GM23338 (cell line): ENCODE measurements at regions not wholly inside any gene's neighbourhood (a gene's known extent, or its start where the extent isn't known, plus 50 kb on each side); places are given as distances from the start of the nearest gene placed in this dataset.
A peak's percentile ranks its signal among the peaks of the same experiment; 100 is the strongest.

ENCODE experiments used
- ATAC-seq: fragments of 200-7000 bp; cut with Tn5 transposase; 3 replicates; pipeline ENCODE4 v1.9.1; 2020
- DNase-seq: peaks from one replicate; pipeline ENCODE4 v3.0.0-alpha.2; 2015; ENCODE audit warnings: low spot score
- H2AFZ ChIP-seq: fragments of 200-600 bp; sonication (generic); 2 replicates; pipeline ENCODE4 v1.8.0; 2016; ENCODE audit warnings: antibody characterized with exemption, mild to moderate bottlenecking, moderate library complexity
- H3F3A ChIP-seq: fragments of 200-600 bp; sonication (generic); replicated peaks from 2 replicates; pipeline ENCODE4 v1.8.0; 2017; ENCODE audit warnings: antibody characterized with exemption, mixed run types, low read depth
- H3K27ac ChIP-seq: fragments of 200-600 bp; sonication (generic); 2 replicates; pipeline ENCODE4 v1.6.1; 2016; ENCODE audit warnings: low read depth
- H3K27me3 ChIP-seq: fragments of 200-600 bp; sonication (generic); 2 replicates; pipeline ENCODE4 v1.8.0; 2016; ENCODE audit warnings: mild to moderate bottlenecking, mixed run types, moderate library complexity; ENCODE audit not compliant: insufficient read depth
- H3K36me3 ChIP-seq: fragments of 200-600 bp; sonication (generic); 2 replicates; pipeline ENCODE4 v1.8.0; 2016; ENCODE audit warnings: mild to moderate bottlenecking; ENCODE audit not compliant: insufficient read depth
- H3K4me1 ChIP-seq: fragments of 200-600 bp; sonication (generic); 2 replicates; pipeline ENCODE4 v1.8.0; 2016; ENCODE audit warnings: mild to moderate bottlenecking, moderate library complexity; ENCODE audit not compliant: insufficient read depth
- H3K4me2 ChIP-seq: fragments of 200-600 bp; sonication (generic); 2 replicates; pipeline ENCODE4 v1.7.1; 2017; ENCODE audit warnings: mixed run types
- H3K4me3 ChIP-seq: fragments of 200-600 bp; sonication (generic); 2 replicates; pipeline ENCODE4 v1.6.1; 2016; ENCODE audit warnings: mixed run types
- H3K79me2 ChIP-seq: fragments of 200-600 bp; sonication (generic); replicated peaks from 2 replicates; pipeline ENCODE4 v1.8.0; 2017; ENCODE audit warnings: mild to moderate bottlenecking; ENCODE audit not compliant: insufficient read depth
- H3K9me2 ChIP-seq: fragments of 200-600 bp; sonication (generic); 2 replicates; pipeline ENCODE4 v1.8.0; 2017; ENCODE audit not compliant: insufficient read depth
- H4K20me1 ChIP-seq: fragments of 200-600 bp; sonication (generic); replicated peaks from 2 replicates; pipeline ENCODE4 v1.8.0; 2017; ENCODE audit warnings: mild to moderate bottlenecking; ENCODE audit not compliant: insufficient read depth
- H3K27ac Mint-ChIP-seq: 2 replicates; pipeline ENCODE4 v1.8.0; 2020; ENCODE audit warnings: inconsistent platforms, mild to moderate bottlenecking, moderate library complexity, mixed read lengths
- H3K27me3 Mint-ChIP-seq: 3 replicates; pipeline ENCODE4 v1.8.0; 2022; ENCODE audit warnings: low read depth, mild to moderate bottlenecking, moderate library complexity, mixed read lengths, inconsistent platforms; ENCODE audit not compliant: insufficient read depth, poor library complexity
- H3K36me3 Mint-ChIP-seq: 3 replicates; pipeline ENCODE4 v1.8.0; 2021; ENCODE audit warnings: low read depth, mild to moderate bottlenecking, inconsistent platforms, moderate library complexity, mixed read lengths
- H3K4me1 Mint-ChIP-seq: 3 replicates; pipeline ENCODE4 v1.8.0; 2020; ENCODE audit warnings: mild to moderate bottlenecking, inconsistent platforms, mixed read lengths
- H3K4me3 Mint-ChIP-seq: 3 replicates; pipeline ENCODE4 v1.8.0; 2021; ENCODE audit warnings: moderate library complexity, mild to moderate bottlenecking, inconsistent platforms, mixed read lengths
- H3K9me3 Mint-ChIP-seq: 3 replicates; pipeline ENCODE4 v1.8.0; 2020; ENCODE audit warnings: moderate library complexity, mild to moderate bottlenecking, inconsistent platforms, mixed read lengths
- CTCF ChIP-seq, 2 experiments: fragments of 200-600 bp in 1 of 2; sonication (generic) in 1 of 2; conservative IDR thresholded peaks; 2 replicates each; pipeline versions ENCODE4 v1.5.1 to v1.6.1; 2016 to 2017; ENCODE audit warnings: antibody characterized with exemption in 2 of 2, low read depth in 2 of 2, mild to moderate bottlenecking in 2 of 2, moderate library complexity in 1 of 2
- EZH2 ChIP-seq: fragments of 200-600 bp; sonication (generic); IDR thresholded peaks from one replicate; pipeline ENCODE4 v1.8.0; 2017; ENCODE audit warnings: antibody characterized with exemption, mild to moderate bottlenecking, low read depth; ENCODE audit not compliant: unreplicated experiment
- JUNB ChIP-seq: IDR thresholded peaks from one replicate; pipeline ENCODE4 v1.6.1; 2016; ENCODE audit warnings: antibody characterized with exemption; ENCODE audit not compliant: unreplicated experiment
- POLR2AphosphoS5 ChIP-seq: IDR thresholded peaks from 2 replicates; pipeline ENCODE4 v1.6.1; 2016; ENCODE audit warnings: antibody characterized with exemption, low read depth
- TF ChIP-seq, protein P1 (sequence below): IDR thresholded peaks from 2 replicates; pipeline ENCODE4 v1.6.1; 2016; ENCODE audit warnings: antibody characterized with exemption
- TF ChIP-seq, protein P2 (sequence below): IDR thresholded peaks from one replicate; pipeline ENCODE4 v1.6.1; 2018; ENCODE audit warnings: antibody characterized with exemption; ENCODE audit not compliant: unreplicated experiment

GRCh38 chr4:161167539-161167938, 996.3 kb downstream of the FSTL5 start (continued):
- TF ChIP-seq, protein P1, sequence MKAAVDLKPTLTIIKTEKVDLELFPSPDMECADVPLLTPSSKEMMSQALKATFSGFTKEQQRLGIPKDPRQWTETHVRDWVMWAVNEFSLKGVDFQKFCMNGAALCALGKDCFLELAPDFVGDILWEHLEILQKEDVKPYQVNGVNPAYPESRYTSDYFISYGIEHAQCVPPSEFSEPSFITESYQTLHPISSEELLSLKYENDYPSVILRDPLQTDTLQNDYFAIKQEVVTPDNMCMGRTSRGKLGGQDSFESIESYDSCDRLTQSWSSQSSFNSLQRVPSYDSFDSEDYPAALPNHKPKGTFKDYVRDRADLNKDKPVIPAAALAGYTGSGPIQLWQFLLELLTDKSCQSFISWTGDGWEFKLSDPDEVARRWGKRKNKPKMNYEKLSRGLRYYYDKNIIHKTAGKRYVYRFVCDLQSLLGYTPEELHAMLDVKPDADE, result no peak
- no peak for TF ChIP-seq CTCF (conservative IDR thresholded peaks at IDR 0.05; ENCODE audit: low read depth in 2 of 2)
- TF ChIP-seq POLR2AphosphoS5, result no peak
- no peak for TF ChIP-seq EZH2

DNA sequence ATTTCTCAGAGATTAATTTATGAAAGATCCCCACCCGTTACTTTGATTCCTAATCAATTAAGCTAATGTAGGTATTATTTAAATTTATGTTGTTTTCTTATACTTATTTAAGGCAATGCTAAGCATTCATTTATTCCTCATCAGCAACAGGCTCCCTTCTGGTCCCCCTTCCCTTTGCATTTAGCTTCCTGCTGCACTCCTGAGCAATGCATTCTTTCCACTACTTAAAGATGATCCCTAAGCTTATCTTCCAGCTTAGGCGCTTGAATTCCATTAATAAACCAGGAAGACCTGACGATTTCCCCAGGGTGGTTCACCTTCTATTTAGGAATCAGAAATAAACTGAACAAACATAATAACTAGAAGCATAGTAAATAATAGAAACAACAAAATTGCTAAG, 1003.1 kb downstream of the FSTL5 start:
- peaks cover 4% of the 10 kb centered on the region; the same call in 1 of the 2 replicates for H3K9me2 ChIP-seq

More for the DNA sequence above, 1003.1 kb downstream of the FSTL5 start:
- Mint-ChIP-seq H3K4me3 (no peak overlapping the region), H3K27ac (no peak overlapping the region), H3K27me3 (no peaks in the 10 kb centered on the region), H3K4me1 (peaks cover 14% of the 10 kb centered on the region), H3K36me3 (no peaks in the 10 kb centered on the region), H3K9me3 (no peaks in the 10 kb centered on the region)
- Histone ChIP-seq H3K27ac (no peak overlapping the region), H3F3A (no peaks in the 10 kb centered on the region), H3K79me2 (no peaks in the 10 kb centered on the region), H3K4me2 (no peak overlapping the region), H2AFZ (no peak overlapping the region), H3K27me3 (no peaks in the 10 kb centered on the region), H3K4me3 (no peak overlapping the region), H3K36me3 (no peaks in the 10 kb centered on the region), H4K20me1 (no peaks in the 10 kb centered on the region), H3K4me1 (0 out of 2 replicates have a peak, but pooled peaks cover 7% of the 10 kb centered on the region)
- DNase-seq (peak; percentile 27), ATAC-seq (peak; percentile 59; the same call in 2 of the 3 replicates)
- TF ChIP-seq JUNB, result peak; percentile 77
- TF ChIP-seq, protein P2, sequence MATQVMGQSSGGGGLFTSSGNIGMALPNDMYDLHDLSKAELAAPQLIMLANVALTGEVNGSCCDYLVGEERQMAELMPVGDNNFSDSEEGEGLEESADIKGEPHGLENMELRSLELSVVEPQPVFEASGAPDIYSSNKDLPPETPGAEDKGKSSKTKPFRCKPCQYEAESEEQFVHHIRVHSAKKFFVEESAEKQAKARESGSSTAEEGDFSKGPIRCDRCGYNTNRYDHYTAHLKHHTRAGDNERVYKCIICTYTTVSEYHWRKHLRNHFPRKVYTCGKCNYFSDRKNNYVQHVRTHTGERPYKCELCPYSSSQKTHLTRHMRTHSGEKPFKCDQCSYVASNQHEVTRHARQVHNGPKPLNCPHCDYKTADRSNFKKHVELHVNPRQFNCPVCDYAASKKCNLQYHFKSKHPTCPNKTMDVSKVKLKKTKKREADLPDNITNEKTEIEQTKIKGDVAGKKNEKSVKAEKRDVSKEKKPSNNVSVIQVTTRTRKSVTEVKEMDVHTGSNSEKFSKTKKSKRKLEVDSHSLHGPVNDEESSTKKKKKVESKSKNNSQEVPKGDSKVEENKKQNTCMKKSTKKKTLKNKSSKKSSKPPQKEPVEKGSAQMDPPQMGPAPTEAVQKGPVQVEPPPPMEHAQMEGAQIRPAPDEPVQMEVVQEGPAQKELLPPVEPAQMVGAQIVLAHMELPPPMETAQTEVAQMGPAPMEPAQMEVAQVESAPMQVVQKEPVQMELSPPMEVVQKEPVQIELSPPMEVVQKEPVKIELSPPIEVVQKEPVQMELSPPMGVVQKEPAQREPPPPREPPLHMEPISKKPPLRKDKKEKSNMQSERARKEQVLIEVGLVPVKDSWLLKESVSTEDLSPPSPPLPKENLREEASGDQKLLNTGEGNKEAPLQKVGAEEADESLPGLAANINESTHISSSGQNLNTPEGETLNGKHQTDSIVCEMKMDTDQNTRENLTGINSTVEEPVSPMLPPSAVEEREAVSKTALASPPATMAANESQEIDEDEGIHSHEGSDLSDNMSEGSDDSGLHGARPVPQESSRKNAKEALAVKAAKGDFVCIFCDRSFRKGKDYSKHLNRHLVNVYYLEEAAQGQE, result no peak
